Panc1 (cell line): ENCODE measurements at regions not wholly inside any gene's neighbourhood (a gene's known extent, or its start where the extent isn't known, plus 50 kb on each side); places are given as distances from the start of the nearest gene placed in this dataset.
A peak's percentile ranks its signal among the peaks of the same experiment; 100 is the strongest.

Source experiments
- ATAC-seq: fragments of 200-7000 bp; cut with Tn5 transposase; 2 replicates; pipeline ENCODE4 v1.9.1; 2020; ENCODE audit warnings: mild to moderate bottlenecking, moderate library complexity
- BruUV-seq: library from RNA; stranded (reverse); fragments of 400-500 nt; replicated peaks from 2 replicates; lab custom pipeline; 2021; lab: Mats Ljungman, UMichigan
- CTCF ChIA-PET: fragments of 300-600 bp; sonication (Branson Sonifier 250); formaldehyde crosslinking; loops from one replicate; lab custom pipeline; 2022; ENCODE audit warnings: antibody characterized with exemption; lab: Charles Lee
- POLR2A ChIA-PET: fragments of 300-600 bp; sonication (Branson Sonifier 250); formaldehyde crosslinking; loops from one replicate; lab custom pipeline; 2022; ENCODE audit warnings: antibody characterized with exemption; lab: Charles Lee
- DNase-seq: peaks from one replicate; pipeline ENCODE4 v3.0.0-alpha.2; 2010; ENCODE audit warnings: low read depth, low spot score
- H3K27ac ChIP-seq: 2 replicates; pipeline ENCODE4 v1.5.1; 2011; ENCODE audit warnings: mild to moderate bottlenecking, low read length, inconsistent platforms
- H3K27me3 ChIP-seq: fragments of 200-500 bp; sonication (Bioruptor generic); 2 replicates; pipeline ENCODE4 v1.6.0; 2014; ENCODE audit warnings: low read length, inconsistent platforms; ENCODE audit not compliant: control insufficient read depth, insufficient read depth
- H3K36me3 ChIP-seq: fragments of 200-500 bp; sonication (Bioruptor generic); 2 replicates; pipeline ENCODE4 v1.5.1; 2014; ENCODE audit warnings: inconsistent platforms, mild to moderate bottlenecking, low read length, moderate library complexity; ENCODE audit not compliant: control insufficient read depth, insufficient read depth
- H3K4me1 ChIP-seq: 2 replicates; pipeline ENCODE4 v1.5.1; 2011; ENCODE audit warnings: inconsistent platforms, mild to moderate bottlenecking, low read length, moderate library complexity; ENCODE audit not compliant: control insufficient read depth, insufficient read depth
- H3K4me3 ChIP-seq, 2 experiments: 2 replicates each; pipeline ENCODE4 v1.5.1; 2011 to 2012; ENCODE audit warnings: low read depth in 2 of 2, low read length in 2 of 2, mild to moderate bottlenecking in 2 of 2, inconsistent platforms in 1 of 2, moderate library complexity in 1 of 2
- H3K9me3 ChIP-seq: fragments of 200-500 bp; sonication (Bioruptor generic); 2 replicates; pipeline ENCODE4 v1.5.1; 2014; ENCODE audit warnings: low read depth, mild to moderate bottlenecking, inconsistent platforms, low read length, moderate library complexity; ENCODE audit not compliant: control insufficient read depth, insufficient read depth
- CTCF ChIP-seq: fragments of 450-650 bp; IDR thresholded peaks from 2 replicates; pipeline ENCODE4 v1.5.1; 2017; ENCODE audit warnings: mild to moderate bottlenecking
- POLR2AphosphoS5 ChIP-seq: IDR thresholded peaks from 2 replicates; pipeline ENCODE4 v1.6.1; 2012; ENCODE audit warnings: mild to moderate bottlenecking, low read depth, low read length, moderate library complexity
- REST ChIP-seq, 2 experiments: IDR thresholded peaks; 2 replicates each; pipeline ENCODE4 v1.6.1; 2011 to 2012; ENCODE audit warnings: low read depth in 2 of 2, control low read depth in 1 of 2, low read length in 1 of 2, mild to moderate bottlenecking in 1 of 2, moderate library complexity in 1 of 2; ENCODE audit not compliant: insufficient read depth in 1 of 2
- SIN3A ChIP-seq: IDR thresholded peaks from 2 replicates; pipeline ENCODE4 v1.6.1; 2012; ENCODE audit warnings: low read depth, mild to moderate bottlenecking, low read length, moderate library complexity, borderline replicate concordance; ENCODE audit not compliant: insufficient read depth
- TCF7L2 ChIP-seq: IDR thresholded peaks from 2 replicates; pipeline ENCODE4 v1.6.1; 2011; ENCODE audit warnings: mild to moderate bottlenecking, low read depth, low read length, inconsistent platforms
- in situ Hi-C: cut with HindIII; loops from 2 replicates; pipeline ENCODE4 v1.10.0; 2016; ENCODE audit warnings: low sequenced_read_pairs, low pct_unique_long_range_greater_than_20kb
- intact Hi-C: fragments of 100-400 bp; cut with micrococcal nuclease; formaldehyde crosslinking; loops from one replicate; pipeline ENCODE4 v1.10.0; 2022; ENCODE audit not compliant: unreplicated experiment

GRCh38 chr5:38641003-38641402 lies 84.6 kb upstream of the LIFR start:
- CTCF ChIA-PET, result no interaction called here
- H3K27ac ChIP-seq, result peak overlapping the region; percentile 34; the same call in 1 of the 2 replicates
- no peak overlapping the region for H3K4me3 ChIP-seq
- DNase-seq, result no peak
- no peaks in the 10 kb centered on the region; the same call in 1 of the 2 replicates for H3K4me1 ChIP-seq
- no peaks in the 10 kb centered on the region for H3K9me3 ChIP-seq
- H3K27me3 ChIP-seq, result no peaks in the 10 kb centered on the region
- TF ChIP-seq SIN3A (no peak), TCF7L2 (no peak), POLR2AphosphoS5 (no peak), REST (IDR thresholded peaks at IDR 0.05; ENCODE audit: insufficient read depth in 1 of 2, low read depth in 2 of 2, low read length in 1 of 2) (no peak), CTCF (no peak)
- in situ Hi-C loops (no loop called here), intact Hi-C loops (no loop called here)
- no TSS peak for BruUV-seq
- H3K36me3 ChIP-seq, result no peaks in the 10 kb centered on the region
- POLR2A ChIA-PET, result no interaction called here
- no peak for ATAC-seq

GRCh38 chr5:38642189-38642911 lies 85.9 kb upstream of the LIFR start:
- Histone ChIP-seq H3K27me3 (no peaks in the 10 kb centered on the region), H3K9me3 (no peaks in the 10 kb centered on the region), H3K36me3 (no peaks in the 10 kb centered on the region), H3K4me3 (no peak overlapping the region), H3K4me1 (no peaks in the 10 kb centered on the region; the same call in 1 of the 2 replicates), H3K27ac (peak overlapping the region; percentile 57; the same call in 1 of the 2 replicates)
- no TSS peak for BruUV-seq
- in situ Hi-C loops, result no loop called here
- POLR2A ChIA-PET, result no interaction called here
- intact Hi-C loops, result no loop called here
- ATAC-seq, result no peak
- CTCF ChIA-PET, result no interaction called here
- no peak for DNase-seq
- TF ChIP-seq TCF7L2, result no peak
- no peak for TF ChIP-seq POLR2AphosphoS5
- no peak for TF ChIP-seq CTCF
- TF ChIP-seq SIN3A, result no peak
- TF ChIP-seq REST (IDR thresholded peaks at IDR 0.05; ENCODE audit: insufficient read depth in 1 of 2, low read depth in 2 of 2, low read length in 1 of 2), result no peak
